ENCODE measurements at regions not wholly inside any gene's neighbourhood (a gene's known extent, or its start where the extent isn't known, plus 50 kb on each side); places are given as distances from the start of the nearest gene placed in this dataset.

DNA sequence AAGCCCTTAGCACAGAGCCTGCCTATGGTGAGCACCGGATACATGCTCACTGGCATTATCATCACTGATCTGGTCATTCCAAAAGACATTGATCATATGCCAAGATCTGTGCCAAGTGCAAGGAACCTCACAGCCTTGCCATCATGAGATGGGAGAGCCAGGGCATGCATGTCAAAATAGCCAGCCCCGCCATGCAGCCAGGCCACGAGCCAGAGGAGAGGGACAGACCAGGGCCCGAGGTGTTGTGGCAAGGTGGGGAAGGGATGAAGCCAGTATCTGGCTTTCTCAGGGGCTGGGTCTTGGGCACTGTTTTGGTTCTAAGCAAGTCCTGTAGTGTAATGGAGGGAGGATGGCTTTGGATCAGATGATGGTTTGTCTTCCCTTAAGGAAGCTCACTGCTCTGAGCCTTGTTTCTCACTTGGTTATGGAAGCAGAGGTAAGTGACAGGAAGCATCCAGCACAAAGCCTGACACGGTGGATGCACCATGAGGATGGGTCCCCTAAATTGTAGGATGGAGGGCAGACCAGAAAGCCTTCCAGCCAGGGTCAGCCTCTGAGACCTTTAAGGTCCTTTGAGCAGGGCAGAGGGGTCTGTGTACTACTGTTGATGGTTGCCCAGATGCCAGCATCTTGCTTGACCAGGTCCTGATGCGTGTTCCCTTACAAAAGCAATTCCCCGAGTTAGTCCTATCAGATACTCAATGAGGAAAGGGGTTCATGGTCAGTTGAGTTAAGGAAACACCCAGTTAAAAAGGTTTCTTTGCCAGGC, 247.7 kb upstream of the TLE3 start:
- TF ChIP-seq CTCF (conservative IDR thresholded peaks at IDR 0.05; ENCODE audit: low read length) = no peak
- no peak for TF ChIP-seq EZH2phosphoT487 (IDR thresholded peaks at IDR 0.05; ENCODE audit: borderline replicate concordance, low read depth, low read length)

Data from OCI-LY7 (cell line).